HG03571 (cell line): ENCODE measurements at regions not wholly inside any gene's neighbourhood (a gene's known extent, or its start where the extent isn't known, plus 50 kb on each side); places are given as distances from the start of the nearest gene placed in this dataset.

Source experiments
- ATAC-seq: cut with Tn5 transposase; IDR thresholded peaks from one replicate; pipeline ENCODE4 v1.9.1; 2021; ENCODE audit not compliant: unreplicated experiment

GRCh38 chr20:20993372-20993771, 112.8 kb downstream of the LINC00237 start:
- no peak for ATAC-seq

- no peak for ATAC-seq
Observed at GRCh38 chr20:20992686-20993360, 113.3 kb downstream of the LINC00237 start.

- ATAC-seq = no peak
Observed at GRCh38 chr20:20992277-20992676, 113.9 kb downstream of the LINC00237 start.

GRCh38 chr20:20989081-20989480, 117.1 kb downstream of the LINC00237 start:
- ATAC-seq = no peak

GRCh38 chr20:20979934-20980333, 126.2 kb downstream of the LINC00237 start:
- no peak for ATAC-seq

GRCh38 chr20:20977786-20978185, 128.4 kb downstream of the LINC00237 start:
- no peak for ATAC-seq

GRCh38 chr20:20972490-20972889, 133.7 kb downstream of the LINC00237 start:
- ATAC-seq = no peak

GRCh38 chr20:20971810-20972209, 134.3 kb downstream of the LINC00237 start:
- ATAC-seq = no peak

GRCh38 chr20:20970841-20971240, 135.3 kb downstream of the LINC00237 start:
- no peak for ATAC-seq

- ATAC-seq = no peak
Observed at GRCh38 chr20:20969701-20970280, 136.4 kb downstream of the LINC00237 start.

- ATAC-seq = no peak
Observed at GRCh38 chr20:20967564-20968184, 138.5 kb downstream of the LINC00237 start.

- ATAC-seq = no peak
Observed at GRCh38 chr20:20966171-20966570, 140.0 kb downstream of the LINC00237 start.

GRCh38 chr20:20959031-20959755, 147.0 kb downstream of the LINC00237 start:
- ATAC-seq = no peak

GRCh38 chr20:20956513-20956931, 149.6 kb downstream of the LINC00237 start:
- no peak for ATAC-seq

GRCh38 chr20:20955892-20956291, 150.3 kb downstream of the LINC00237 start:
- no peak for ATAC-seq

- ATAC-seq = no peak
Observed at GRCh38 chr20:20953738-20954618, 152.2 kb downstream of the LINC00237 start.

- ATAC-seq = no peak
Observed at GRCh38 chr20:20950620-20951019, 155.5 kb downstream of the LINC00237 start.

GRCh38 chr20:20946122-20946759, 159.9 kb downstream of the LINC00237 start:
- ATAC-seq = no peak

GRCh38 chr20:20941468-20941889, 164.7 kb downstream of the LINC00237 start:
- no peak for ATAC-seq

GRCh38 chr20:20939006-20939405, 167.2 kb downstream of the LINC00237 start:
- ATAC-seq = no peak
